MCF 10A (cell line): ENCODE measurements at regions not wholly inside any gene's neighbourhood (a gene's known extent, or its start where the extent isn't known, plus 50 kb on each side); places are given as distances from the start of the nearest gene placed in this dataset.

Experiments
- BruUV-seq: library from RNA; stranded (reverse); fragments of 400-500 nt; replicated peaks from 2 replicates; lab custom pipeline; 2021; lab: Mats Ljungman, UMichigan
- CTCF ChIA-PET: fragments of 300-600 bp; sonication (Branson Sonifier 250); formaldehyde crosslinking; extraction: SDS; loops from one replicate; lab custom pipeline; 2021; ENCODE audit warnings: antibody characterized with exemption, inconsistent platforms; lab: Yijun Ruan, JAX
- POLR2A ChIA-PET: fragments of 300-600, 350-650 bp; sonication (Branson Sonifier 250); formaldehyde crosslinking; extraction: SDS; loops from one replicate; lab custom pipeline; 2020; ENCODE audit warnings: antibody characterized with exemption, inconsistent platforms; lab: Yijun Ruan, JAX
- DNase-seq: peaks from one replicate; pipeline ENCODE4 v3.0.0-alpha.2; 2018; ENCODE audit not compliant: unreplicated experiment
- H3K27ac Mint-ChIP-seq: one replicate; pipeline ENCODE4 v1.8.0; 2022; ENCODE audit warnings: mild to moderate bottlenecking, low read depth, mixed read lengths; ENCODE audit not compliant: unreplicated experiment
- H3K27me3 Mint-ChIP-seq: one replicate; pipeline ENCODE4 v1.8.0; 2022; ENCODE audit warnings: mixed read lengths; ENCODE audit not compliant: insufficient read depth, unreplicated experiment
- H3K36me3 Mint-ChIP-seq: one replicate; pipeline ENCODE4 v1.8.0; 2022; ENCODE audit warnings: mild to moderate bottlenecking, moderate library complexity, mixed read lengths; ENCODE audit not compliant: insufficient read depth, unreplicated experiment
- H3K4me1 Mint-ChIP-seq: one replicate; pipeline ENCODE4 v1.8.0; 2022; ENCODE audit warnings: mixed read lengths; ENCODE audit not compliant: insufficient read depth, unreplicated experiment
- H3K4me3 Mint-ChIP-seq: one replicate; pipeline ENCODE4 v1.8.0; 2022; ENCODE audit warnings: mild to moderate bottlenecking, moderate library complexity, mixed read lengths; ENCODE audit not compliant: unreplicated experiment
- H3K9me3 Mint-ChIP-seq: one replicate; pipeline ENCODE4 v1.8.0; 2022; ENCODE audit warnings: mixed read lengths; ENCODE audit not compliant: unreplicated experiment
- CTCF ChIP-seq: fragments of 200-600 bp; IDR thresholded peaks from one replicate; pipeline ENCODE4 v1.8.0; 2022; ENCODE audit warnings: antibody characterized with exemption, mild to moderate bottlenecking; ENCODE audit not compliant: unreplicated experiment
- intact Hi-C: fragments of 100-400 bp; cut with micrococcal nuclease; formaldehyde crosslinking; loops from 2 replicates; pipeline ENCODE4 v1.14.1; 2022

GRCh38 chr2:234174742-234175141, 124.2 kb downstream of the SPP2 start:
- CTCF ChIA-PET: no interaction called here

GRCh38 chr2:234172532-234172931, 122.0 kb downstream of the SPP2 start:
- H3K9me3 Mint-ChIP-seq: no peaks in the 10 kb centered on the region
- H3K27me3 Mint-ChIP-seq: no peaks in the 10 kb centered on the region
- no peak for DNase-seq
- H3K4me1 Mint-ChIP-seq: peaks cover 18% of the 10 kb centered on the region
- H3K27ac Mint-ChIP-seq: no peak overlapping the region
- intact Hi-C loops: no loop called here
- no TSS peak for BruUV-seq
- H3K36me3 Mint-ChIP-seq: no peaks in the 10 kb centered on the region
- CTCF ChIA-PET: no interaction called here
- no peak for TF ChIP-seq CTCF
- POLR2A ChIA-PET: interaction anchor here (0.5 kb wide), 1 partner anchor 64 kb away, joined by 3 read pairs; no protein-coding TSS in a partner anchor
- no peak overlapping the region for H3K4me3 Mint-ChIP-seq

More at GRCh38 chr2:234174742-234175141, 124.2 kb downstream of the SPP2 start:
- Mint-ChIP-seq H3K27me3 (no peaks in the 10 kb centered on the region), H3K27ac (no peak overlapping the region), H3K4me1 (peaks cover under 1% of the 10 kb centered on the region), H3K36me3 (no peaks in the 10 kb centered on the region), H3K4me3 (no peak overlapping the region), H3K9me3 (no peaks in the 10 kb centered on the region)
- TF ChIP-seq CTCF: no peak
- intact Hi-C loops: no loop called here
- no peak for DNase-seq
- BruUV-seq: no TSS peak
- POLR2A ChIA-PET: interaction anchor here (0.5 kb wide), 1 partner anchor 1038 kb away, joined by 3 read pairs; no protein-coding TSS in a partner anchor

- Mint-ChIP-seq H3K4me3 (no peak overlapping the region), H3K27ac (no peak overlapping the region), H3K9me3 (no peaks in the 10 kb centered on the region), H3K27me3 (no peaks in the 10 kb centered on the region), H3K4me1 (peaks cover 18% of the 10 kb centered on the region), H3K36me3 (no peaks in the 10 kb centered on the region)
- TF ChIP-seq CTCF: no peak
- no peak for DNase-seq
- intact Hi-C loops: no loop called here
- ChIA-PET POLR2A (no interaction called here), CTCF (no interaction called here)
- no TSS peak for BruUV-seq
Observed at GRCh38 chr2:234172066-234172465, 121.6 kb downstream of the SPP2 start.

- Mint-ChIP-seq H3K27me3 (no peaks in the 10 kb centered on the region), H3K9me3 (no peaks in the 10 kb centered on the region), H3K27ac (no peak overlapping the region), H3K36me3 (no peaks in the 10 kb centered on the region), H3K4me1 (peaks cover 18% of the 10 kb centered on the region), H3K4me3 (no peak overlapping the region)
- intact Hi-C loops: no loop called here
- no peak for DNase-seq
- POLR2A ChIA-PET: no interaction called here
- BruUV-seq: no TSS peak
- TF ChIP-seq CTCF: no peak
- CTCF ChIA-PET: no interaction called here
Observed at GRCh38 chr2:234171666-234172065, 121.2 kb downstream of the SPP2 start.
